Coronary artery (tissue), 2 donors: ENCODE measurements at regions not wholly inside any gene's neighbourhood (a gene's known extent, or its start where the extent isn't known, plus 50 kb on each side); places are given as distances from the start of the nearest gene placed in this dataset.

Experiments
- DNase-seq: peaks from one replicate; pipeline ENCODE4 v3.0.0-alpha.2; 2017; ENCODE audit warnings: low spot score
- H3K27ac ChIP-seq, 2 donors: fragments of 200-600 bp; sonication (generic); one replicate each; pipeline ENCODE4 v1.5.1; 2016 to 2019
- H3K4me3 ChIP-seq: fragments of 200-600 bp; sonication (generic); 2 replicates; pipeline ENCODE4 v1.5.1; 2016; ENCODE audit warnings: mild to moderate bottlenecking, moderate library complexity
- CTCF ChIP-seq: fragments of 200-600 bp; sonication (generic); IDR thresholded peaks from one replicate; pipeline ENCODE4 v1.5.1; 2019; ENCODE audit warnings: antibody characterized with exemption

- H3K27ac ChIP-seq: no peak overlapping the region
- no peak for DNase-seq
These were observed 62.7 kb upstream of the DNAJC19 start for GRCh38 chr3:181052256-181052655.

GRCh38 chr3:181050738-181051137 is 61.2 kb upstream of the DNAJC19 start:
- DNase-seq: no peak
- no peak for TF ChIP-seq CTCF
- no peak overlapping the region for H3K27ac ChIP-seq
- no peak overlapping the region for H3K4me3 ChIP-seq

More at GRCh38 chr3:181052256-181052655, 62.7 kb upstream of the DNAJC19 start:
- no peak for TF ChIP-seq CTCF
- no peak overlapping the region for H3K4me3 ChIP-seq

GRCh38 chr3:181040030-181040429 is 50.5 kb upstream of the DNAJC19 start:
- Histone ChIP-seq H3K4me3 (no peak overlapping the region), H3K27ac (no peak overlapping the region)
- TF ChIP-seq CTCF: no peak
- DNase-seq: no peak
